ENCODE measurements at regions not wholly inside any gene's neighbourhood (a gene's known extent, or its start where the extent isn't known, plus 50 kb on each side); places are given as distances from the start of the nearest gene placed in this dataset.

- DNase-seq (ENCODE audit: low spot score) = no peak
- Histone ChIP-seq H3K4me3 (no peak overlapping the region), H3K27ac (no peak overlapping the region)
- no peak for TF ChIP-seq CTCF (IDR thresholded peaks at IDR 0.05)
Observed at GRCh38 chr20:53695797-53696527, 102.3 kb upstream of the ZNF217 start.

GRCh38 chr20:53693262-53693871 lies 99.7 kb upstream of the ZNF217 start:
- Histone ChIP-seq H3K4me3 (no peak overlapping the region), H3K27ac (no peak overlapping the region)
- TF ChIP-seq CTCF (IDR thresholded peaks at IDR 0.05) = no peak
- DNase-seq (ENCODE audit: low spot score) = no peak

GRCh38 chr20:53692465-53693067 lies 98.9 kb upstream of the ZNF217 start:
- H3K4me3 ChIP-seq = no peak overlapping the region
- no peak overlapping the region for H3K27ac ChIP-seq
- no peak for TF ChIP-seq CTCF (IDR thresholded peaks at IDR 0.05)
- no peak for DNase-seq (ENCODE audit: low spot score)

- Histone ChIP-seq H3K4me3 (no peak overlapping the region), H3K27ac (no peak overlapping the region)
- TF ChIP-seq CTCF (IDR thresholded peaks at IDR 0.05) = no peak
- no peak for DNase-seq (ENCODE audit: low spot score)
Observed at GRCh38 chr20:53691811-53692192, 98.2 kb upstream of the ZNF217 start.

- no peak for TF ChIP-seq CTCF (IDR thresholded peaks at IDR 0.05)
- no peak overlapping the region for H3K4me3 ChIP-seq
- DNase-seq (ENCODE audit: low spot score) = no peak
- H3K27ac ChIP-seq = no peak overlapping the region
Observed at GRCh38 chr20:53691060-53691810, 97.6 kb upstream of the ZNF217 start.

- Histone ChIP-seq H3K27ac (no peak overlapping the region), H3K4me3 (no peak overlapping the region)
- no peak for TF ChIP-seq CTCF (IDR thresholded peaks at IDR 0.05)
- no peak for DNase-seq (ENCODE audit: low spot score)
Observed at GRCh38 chr20:53688085-53688484, 94.4 kb upstream of the ZNF217 start.

All from coronary artery (tissue), 2 donors.